WTC11 (cell line): ENCODE measurements at regions not wholly inside any gene's neighbourhood (a gene's known extent, or its start where the extent isn't known, plus 50 kb on each side); places are given as distances from the start of the nearest gene placed in this dataset.

Experiments
- ATAC-seq: fragments of 200-7000 bp; cut with Tn5 transposase; 2 replicates; pipeline ENCODE4 v1.10.0; 2021; ENCODE audit warnings: mild to moderate bottlenecking, moderate library complexity
- CTCF ChIA-PET: fragments of 300-600 bp; sonication (Branson Sonifier 250); formaldehyde crosslinking; loops from one replicate; lab custom pipeline; 2021; ENCODE audit warnings: antibody characterized with exemption; lab: Charles Lee
- POLR2A ChIA-PET: fragments of 350-600 bp; sonication (Branson Sonifier 250); formaldehyde crosslinking; loops from one replicate; lab custom pipeline; 2021; ENCODE audit warnings: antibody characterized with exemption; lab: Charles Lee
- DNase-seq: peaks from one replicate; pipeline ENCODE4 v3.0.0; 2021; ENCODE audit warnings: low spot score
- H3K27ac Mint-ChIP-seq: 2 replicates; pipeline ENCODE4 v1.8.0; 2021; ENCODE audit warnings: mixed read lengths
- H3K27me3 Mint-ChIP-seq: 2 replicates; pipeline ENCODE4 v1.8.0; 2021; ENCODE audit warnings: low read depth, mild to moderate bottlenecking, moderate library complexity, mixed read lengths
- H3K36me3 Mint-ChIP-seq: 2 replicates; pipeline ENCODE4 v1.8.0; 2021; ENCODE audit warnings: mixed read lengths
- H3K4me1 Mint-ChIP-seq: 2 replicates; pipeline ENCODE4 v1.8.0; 2022; ENCODE audit warnings: mixed read lengths
- H3K4me3 Mint-ChIP-seq: 2 replicates; pipeline ENCODE4 v1.8.0; 2021; ENCODE audit warnings: mild to moderate bottlenecking, moderate library complexity, mixed read lengths
- H3K9me3 Mint-ChIP-seq: 2 replicates; pipeline ENCODE4 v1.8.0; 2021; ENCODE audit warnings: mixed read lengths
- ATF1 ChIP-seq: sonication (generic); formaldehyde crosslinking; IDR thresholded peaks from 2 replicates; pipeline ENCODE4 v1.8.1; 2023; ENCODE audit warnings: mild to moderate bottlenecking, moderate library complexity, missing genetic modification reagents
- CREB1 ChIP-seq: sonication (generic); formaldehyde crosslinking; IDR thresholded peaks from 2 replicates; pipeline ENCODE4 v1.8.0; 2023; ENCODE audit warnings: mild to moderate bottlenecking, missing genetic modification reagents
- ELF4 ChIP-seq: sonication (generic); formaldehyde crosslinking; IDR thresholded peaks from 2 replicates; pipeline ENCODE4 v1.8.1; 2022; ENCODE audit warnings: low read depth, mild to moderate bottlenecking, moderate library complexity, missing genetic modification reagents
- EMX1 ChIP-seq: fragments of 250-450 bp; sonication (Bioruptor Pico); IDR thresholded peaks from 2 replicates; pipeline ENCODE4 v1.8.0; 2021; ENCODE audit warnings: mild to moderate bottlenecking
- GABPB1 ChIP-seq: sonication (generic); formaldehyde crosslinking; IDR thresholded peaks from 2 replicates; pipeline ENCODE4 v1.8.1; 2023; ENCODE audit warnings: mild to moderate bottlenecking, missing genetic modification reagents
- JUN ChIP-seq: sonication (generic); formaldehyde crosslinking; IDR thresholded peaks from 2 replicates; pipeline ENCODE4 v1.8.0; 2023; ENCODE audit warnings: mild to moderate bottlenecking, missing genetic modification reagents
- NFATC4 ChIP-seq: fragments of 250-450 bp; sonication (Bioruptor Pico); IDR thresholded peaks from 2 replicates; pipeline ENCODE4 v1.9.0; 2021; ENCODE audit warnings: mild to moderate bottlenecking
- NR2C2 ChIP-seq: sonication (generic); formaldehyde crosslinking; IDR thresholded peaks from 2 replicates; pipeline ENCODE4 v1.8.0; 2022; ENCODE audit warnings: mild to moderate bottlenecking, missing genetic modification reagents
- PRRX2 ChIP-seq: fragments of 250-450 bp; sonication (Bioruptor Pico); IDR thresholded peaks from 2 replicates; pipeline ENCODE4 v1.8.0; 2021; ENCODE audit warnings: mild to moderate bottlenecking
- RELA ChIP-seq: sonication (generic); formaldehyde crosslinking; IDR thresholded peaks from 2 replicates; pipeline ENCODE4 v1.8.1; 2022; ENCODE audit warnings: missing genetic modification reagents, mild to moderate bottlenecking, borderline replicate concordance
- TEAD4 ChIP-seq: sonication (generic); formaldehyde crosslinking; IDR thresholded peaks from 2 replicates; pipeline ENCODE4 v1.8.0; 2022; ENCODE audit warnings: mild to moderate bottlenecking, missing genetic modification reagents
- ZNF263 ChIP-seq: sonication (generic); formaldehyde crosslinking; IDR thresholded peaks from 2 replicates; pipeline ENCODE4 v1.8.1; 2022; ENCODE audit warnings: low read depth, mild to moderate bottlenecking, moderate library complexity, missing genetic modification reagents
- TF ChIP-seq, protein P1 (sequence below): fragments of 250-450 bp; sonication (Bioruptor Pico); IDR thresholded peaks from 2 replicates; pipeline ENCODE4 v1.9.0; 2021; ENCODE audit warnings: mild to moderate bottlenecking, borderline replicate concordance
- TF ChIP-seq, protein P2 (sequence below): sonication (generic); formaldehyde crosslinking; IDR thresholded peaks from 2 replicates; pipeline ENCODE4 v1.8.1; 2023; ENCODE audit warnings: mild to moderate bottlenecking, missing genetic modification reagents, borderline replicate concordance
- TF ChIP-seq, protein P3 (sequence below): sonication (generic); formaldehyde crosslinking; IDR thresholded peaks from 2 replicates; pipeline ENCODE4 v1.8.1; 2023; ENCODE audit warnings: mild to moderate bottlenecking, missing genetic modification reagents, moderate library complexity
- TF ChIP-seq, protein P4 (sequence below): sonication (generic); formaldehyde crosslinking; IDR thresholded peaks from 2 replicates; pipeline ENCODE4 v1.8.1; 2022; ENCODE audit warnings: low read depth, mild to moderate bottlenecking, moderate library complexity, missing genetic modification reagents, borderline replicate concordance
- TF ChIP-seq, protein P5 (sequence below): fragments of 250-450 bp; sonication (Bioruptor Pico); IDR thresholded peaks from 2 replicates; pipeline ENCODE4 v1.9.0; 2021; ENCODE audit warnings: mild to moderate bottlenecking

DNA sequence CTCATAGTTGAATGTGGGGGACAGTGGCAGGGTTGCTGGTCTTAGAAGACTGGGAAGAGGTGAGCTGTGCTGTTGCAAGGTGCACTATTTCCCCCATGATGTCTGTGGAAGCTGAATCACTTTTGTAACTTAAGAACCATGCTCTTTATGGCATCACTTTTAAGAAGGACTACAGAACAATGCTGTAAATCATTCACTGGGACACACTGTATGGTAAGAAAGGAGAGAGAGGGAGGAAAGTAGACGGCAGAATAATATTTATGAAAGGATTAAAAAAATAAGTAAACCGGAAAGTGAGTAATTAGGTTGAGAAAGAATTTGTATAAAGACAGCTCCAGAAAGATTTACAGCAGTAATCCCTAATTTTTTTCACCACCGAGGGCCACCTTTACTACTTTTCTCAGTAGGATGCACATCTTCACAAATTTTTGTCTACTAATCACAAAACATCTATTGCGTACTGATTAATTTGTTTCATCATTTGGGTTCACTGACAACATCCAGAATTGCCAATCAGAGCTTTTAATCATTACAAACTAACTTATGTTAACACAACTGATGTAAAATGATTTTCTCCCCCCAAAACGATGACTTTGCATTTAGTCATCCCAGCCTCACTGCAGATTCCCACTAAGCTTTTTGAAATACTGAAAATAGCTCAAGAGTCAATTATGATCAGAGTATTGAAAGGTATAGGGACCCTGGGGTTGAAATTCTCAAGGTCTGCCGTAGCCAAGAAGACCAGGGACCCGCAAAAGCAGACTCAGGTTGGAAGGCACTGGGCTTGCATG, 560.7 kb upstream of the NOX3 start:
- no peak overlapping the region for H3K27ac Mint-ChIP-seq
- no peak overlapping the region for H3K4me3 Mint-ChIP-seq
- no peaks in the 10 kb centered on the region for H3K27me3 Mint-ChIP-seq
- no peaks in the 10 kb centered on the region for H3K36me3 Mint-ChIP-seq
- CTCF ChIA-PET, result no interaction called here
- H3K9me3 Mint-ChIP-seq, result peaks cover 9% of the 10 kb centered on the region; the same call in 1 of the 2 replicates
- no peak for TF ChIP-seq JUN (CRISPR knock-in tag)
- TF ChIP-seq GABPB1 (CRISPR knock-in tag), result no peak
- TF ChIP-seq, protein P1, sequence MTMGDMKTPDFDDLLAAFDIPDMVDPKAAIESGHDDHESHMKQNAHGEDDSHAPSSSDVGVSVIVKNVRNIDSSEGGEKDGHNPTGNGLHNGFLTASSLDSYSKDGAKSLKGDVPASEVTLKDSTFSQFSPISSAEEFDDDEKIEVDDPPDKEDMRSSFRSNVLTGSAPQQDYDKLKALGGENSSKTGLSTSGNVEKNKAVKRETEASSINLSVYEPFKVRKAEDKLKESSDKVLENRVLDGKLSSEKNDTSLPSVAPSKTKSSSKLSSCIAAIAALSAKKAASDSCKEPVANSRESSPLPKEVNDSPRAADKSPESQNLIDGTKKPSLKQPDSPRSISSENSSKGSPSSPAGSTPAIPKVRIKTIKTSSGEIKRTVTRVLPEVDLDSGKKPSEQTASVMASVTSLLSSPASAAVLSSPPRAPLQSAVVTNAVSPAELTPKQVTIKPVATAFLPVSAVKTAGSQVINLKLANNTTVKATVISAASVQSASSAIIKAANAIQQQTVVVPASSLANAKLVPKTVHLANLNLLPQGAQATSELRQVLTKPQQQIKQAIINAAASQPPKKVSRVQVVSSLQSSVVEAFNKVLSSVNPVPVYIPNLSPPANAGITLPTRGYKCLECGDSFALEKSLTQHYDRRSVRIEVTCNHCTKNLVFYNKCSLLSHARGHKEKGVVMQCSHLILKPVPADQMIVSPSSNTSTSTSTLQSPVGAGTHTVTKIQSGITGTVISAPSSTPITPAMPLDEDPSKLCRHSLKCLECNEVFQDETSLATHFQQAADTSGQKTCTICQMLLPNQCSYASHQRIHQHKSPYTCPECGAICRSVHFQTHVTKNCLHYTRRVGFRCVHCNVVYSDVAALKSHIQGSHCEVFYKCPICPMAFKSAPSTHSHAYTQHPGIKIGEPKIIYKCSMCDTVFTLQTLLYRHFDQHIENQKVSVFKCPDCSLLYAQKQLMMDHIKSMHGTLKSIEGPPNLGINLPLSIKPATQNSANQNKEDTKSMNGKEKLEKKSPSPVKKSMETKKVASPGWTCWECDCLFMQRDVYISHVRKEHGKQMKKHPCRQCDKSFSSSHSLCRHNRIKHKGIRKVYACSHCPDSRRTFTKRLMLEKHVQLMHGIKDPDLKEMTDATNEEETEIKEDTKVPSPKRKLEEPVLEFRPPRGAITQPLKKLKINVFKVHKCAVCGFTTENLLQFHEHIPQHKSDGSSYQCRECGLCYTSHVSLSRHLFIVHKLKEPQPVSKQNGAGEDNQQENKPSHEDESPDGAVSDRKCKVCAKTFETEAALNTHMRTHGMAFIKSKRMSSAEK (CRISPR knock-in tag), result no peak
- TF ChIP-seq ELF4, result no peak
- TF ChIP-seq CREB1 (CRISPR knock-in tag), result no peak
- TF ChIP-seq PRRX2 (CRISPR knock-in tag), result no peak
- no peak for TF ChIP-seq ATF1 (CRISPR knock-in tag)
- TF ChIP-seq, protein P2, sequence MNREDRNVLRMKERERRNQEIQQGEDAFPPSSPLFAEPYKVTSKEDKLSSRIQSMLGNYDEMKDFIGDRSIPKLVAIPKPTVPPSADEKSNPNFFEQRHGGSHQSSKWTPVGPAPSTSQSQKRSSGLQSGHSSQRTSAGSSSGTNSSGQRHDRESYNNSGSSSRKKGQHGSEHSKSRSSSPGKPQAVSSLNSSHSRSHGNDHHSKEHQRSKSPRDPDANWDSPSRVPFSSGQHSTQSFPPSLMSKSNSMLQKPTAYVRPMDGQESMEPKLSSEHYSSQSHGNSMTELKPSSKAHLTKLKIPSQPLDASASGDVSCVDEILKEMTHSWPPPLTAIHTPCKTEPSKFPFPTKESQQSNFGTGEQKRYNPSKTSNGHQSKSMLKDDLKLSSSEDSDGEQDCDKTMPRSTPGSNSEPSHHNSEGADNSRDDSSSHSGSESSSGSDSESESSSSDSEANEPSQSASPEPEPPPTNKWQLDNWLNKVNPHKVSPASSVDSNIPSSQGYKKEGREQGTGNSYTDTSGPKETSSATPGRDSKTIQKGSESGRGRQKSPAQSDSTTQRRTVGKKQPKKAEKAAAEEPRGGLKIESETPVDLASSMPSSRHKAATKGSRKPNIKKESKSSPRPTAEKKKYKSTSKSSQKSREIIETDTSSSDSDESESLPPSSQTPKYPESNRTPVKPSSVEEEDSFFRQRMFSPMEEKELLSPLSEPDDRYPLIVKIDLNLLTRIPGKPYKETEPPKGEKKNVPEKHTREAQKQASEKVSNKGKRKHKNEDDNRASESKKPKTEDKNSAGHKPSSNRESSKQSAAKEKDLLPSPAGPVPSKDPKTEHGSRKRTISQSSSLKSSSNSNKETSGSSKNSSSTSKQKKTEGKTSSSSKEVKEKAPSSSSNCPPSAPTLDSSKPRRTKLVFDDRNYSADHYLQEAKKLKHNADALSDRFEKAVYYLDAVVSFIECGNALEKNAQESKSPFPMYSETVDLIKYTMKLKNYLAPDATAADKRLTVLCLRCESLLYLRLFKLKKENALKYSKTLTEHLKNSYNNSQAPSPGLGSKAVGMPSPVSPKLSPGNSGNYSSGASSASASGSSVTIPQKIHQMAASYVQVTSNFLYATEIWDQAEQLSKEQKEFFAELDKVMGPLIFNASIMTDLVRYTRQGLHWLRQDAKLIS, result no peak
- no peak for TF ChIP-seq NFATC4 (CRISPR knock-in tag)
- no peak for TF ChIP-seq NR2C2 (CRISPR knock-in tag)
- TF ChIP-seq, protein P3, sequence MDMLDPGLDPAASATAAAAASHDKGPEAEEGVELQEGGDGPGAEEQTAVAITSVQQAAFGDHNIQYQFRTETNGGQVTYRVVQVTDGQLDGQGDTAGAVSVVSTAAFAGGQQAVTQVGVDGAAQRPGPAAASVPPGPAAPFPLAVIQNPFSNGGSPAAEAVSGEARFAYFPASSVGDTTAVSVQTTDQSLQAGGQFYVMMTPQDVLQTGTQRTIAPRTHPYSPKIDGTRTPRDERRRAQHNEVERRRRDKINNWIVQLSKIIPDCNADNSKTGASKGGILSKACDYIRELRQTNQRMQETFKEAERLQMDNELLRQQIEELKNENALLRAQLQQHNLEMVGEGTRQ (CRISPR knock-in tag), result no peak
- TF ChIP-seq ZNF263 (CRISPR knock-in tag), result no peak
- TF ChIP-seq EMX1 (CRISPR knock-in tag), result no peak
- TF ChIP-seq, protein P4, sequence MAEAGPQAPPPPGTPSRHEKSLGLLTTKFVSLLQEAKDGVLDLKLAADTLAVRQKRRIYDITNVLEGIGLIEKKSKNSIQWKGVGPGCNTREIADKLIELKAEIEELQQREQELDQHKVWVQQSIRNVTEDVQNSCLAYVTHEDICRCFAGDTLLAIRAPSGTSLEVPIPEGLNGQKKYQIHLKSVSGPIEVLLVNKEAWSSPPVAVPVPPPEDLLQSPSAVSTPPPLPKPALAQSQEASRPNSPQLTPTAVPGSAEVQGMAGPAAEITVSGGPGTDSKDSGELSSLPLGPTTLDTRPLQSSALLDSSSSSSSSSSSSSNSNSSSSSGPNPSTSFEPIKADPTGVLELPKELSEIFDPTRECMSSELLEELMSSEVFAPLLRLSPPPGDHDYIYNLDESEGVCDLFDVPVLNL (CRISPR knock-in tag), result no peak
- no peak for TF ChIP-seq RELA
- no peak for TF ChIP-seq TEAD4
- TF ChIP-seq, protein P5, sequence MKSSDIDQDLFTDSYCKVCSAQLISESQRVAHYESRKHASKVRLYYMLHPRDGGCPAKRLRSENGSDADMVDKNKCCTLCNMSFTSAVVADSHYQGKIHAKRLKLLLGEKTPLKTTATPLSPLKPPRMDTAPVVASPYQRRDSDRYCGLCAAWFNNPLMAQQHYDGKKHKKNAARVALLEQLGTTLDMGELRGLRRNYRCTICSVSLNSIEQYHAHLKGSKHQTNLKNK (CRISPR knock-in tag), result no peak
- POLR2A ChIA-PET, result no interaction called here
- no peak for ATAC-seq
- no peaks in the 10 kb centered on the region for H3K4me1 Mint-ChIP-seq
- DNase-seq, result no peak
